Stromal cell of bone marrow (primary cell): ENCODE measurements at regions not wholly inside any gene's neighbourhood (a gene's known extent, or its start where the extent isn't known, plus 50 kb on each side); places are given as distances from the start of the nearest gene placed in this dataset.

Experiments
- DNase-seq: peaks from one replicate; pipeline ENCODE4 v3.0.0-alpha.2; 2012; ENCODE audit warnings: low read depth

GRCh38 chr1:219993554-219994433 is 52.5 kb downstream of the EPRS1 start:
- no peak for DNase-seq

- DNase-seq = no peak
These were observed 54.4 kb downstream of the EPRS1 start for GRCh38 chr1:219991919-219992318.

- no peak for DNase-seq
These were observed 54.8 kb downstream of the EPRS1 start for GRCh38 chr1:219991511-219991810.

- peak; percentile 39 for DNase-seq
These were observed 55.4 kb downstream of the EPRS1 start for GRCh38 chr1:219990782-219991510.

GRCh38 chr1:219989766-219990165 is 56.5 kb downstream of the EPRS1 start:
- no peak for DNase-seq

GRCh38 chr1:219988818-219989217 is 57.5 kb downstream of the EPRS1 start:
- no peak for DNase-seq

- no peak for DNase-seq
These were observed 57.9 kb downstream of the EPRS1 start for GRCh38 chr1:219988387-219988786.

GRCh38 chr1:219987325-219987724 is 59.0 kb upstream of the SLC30A10 start:
- DNase-seq = no peak

- no peak for DNase-seq
These were observed 56.8 kb upstream of the SLC30A10 start for GRCh38 chr1:219985169-219985568.
